GM12873 (cell line): ENCODE measurements at regions not wholly inside any gene's neighbourhood (a gene's known extent, or its start where the extent isn't known, plus 50 kb on each side); places are given as distances from the start of the nearest gene placed in this dataset.

ENCODE experiments used
- CTCF ChIP-seq: IDR thresholded peaks from 2 replicates; pipeline ENCODE4 v1.5.1; 2012; ENCODE audit warnings: low read depth, mild to moderate bottlenecking, moderate library complexity, low read length, control low read depth; ENCODE audit not compliant: insufficient read depth; ENCODE audit errors: missing control alignments

GRCh38 chr3:86451749-86452148, 539.2 kb downstream of the VGLL3 start:
- no peak for TF ChIP-seq CTCF

GRCh38 chr3:86438544-86438943, 552.4 kb downstream of the VGLL3 start:
- TF ChIP-seq CTCF: no peak

GRCh38 chr3:86427343-86427742, 563.6 kb downstream of the VGLL3 start:
- TF ChIP-seq CTCF: no peak

GRCh38 chr3:86420990-86421739, 569.8 kb downstream of the VGLL3 start:
- no peak for TF ChIP-seq CTCF

GRCh38 chr3:86418861-86419260, 572.1 kb downstream of the VGLL3 start:
- no peak for TF ChIP-seq CTCF

- TF ChIP-seq CTCF: no peak
Observed at GRCh38 chr3:86416334-86416733, 574.6 kb downstream of the VGLL3 start.

GRCh38 chr3:86413645-86414044, 577.3 kb downstream of the VGLL3 start:
- TF ChIP-seq CTCF: no peak
